HAP-1 (cell line): ENCODE measurements at regions not wholly inside any gene's neighbourhood (a gene's known extent, or its start where the extent isn't known, plus 50 kb on each side); places are given as distances from the start of the nearest gene placed in this dataset.

Source experiments
- DNase-seq, 2 experiments: peaks; one replicate each; pipeline ENCODE4 v3.0.0-alpha.2; 2016 to 2020; ENCODE audit warnings: low spot score in 2 of 2
- H3K27me3 ChIP-seq: fragments of 250-450 bp; sonication (Bioruptor Pico); 2 replicates; pipeline ENCODE4 v1.5.1; 2020; ENCODE audit warnings: low read depth, mild to moderate bottlenecking, moderate library complexity
- H3K36me3 ChIP-seq: fragments of 250-450 bp; sonication (Bioruptor Pico); replicated peaks from 2 replicates; pipeline ENCODE4 v1.5.1; 2020; ENCODE audit warnings: mild to moderate bottlenecking
- H3K4me1 ChIP-seq: fragments of 250-450 bp; sonication (Bioruptor Pico); 2 replicates; pipeline ENCODE4 v1.5.1; 2020; ENCODE audit warnings: mild to moderate bottlenecking
- H3K4me3 ChIP-seq: fragments of 250-450 bp; sonication (Bioruptor Pico); 2 replicates; pipeline ENCODE4 v1.5.1; 2020; ENCODE audit warnings: mild to moderate bottlenecking, moderate library complexity
- H3K9me3 ChIP-seq: fragments of 250-450 bp; sonication (Bioruptor Pico); 2 replicates; pipeline ENCODE4 v1.5.1; 2020; ENCODE audit warnings: mild to moderate bottlenecking, moderate library complexity
- in situ Hi-C: fragments of 300-500 bp; cut with MboI; formaldehyde crosslinking; loops from 3 replicates; pipeline ENCODE4 v1.14.3; 2020; ENCODE audit warnings: low sequenced_read_pairs, inconsistent platforms, mixed read lengths

- Histone ChIP-seq H3K4me1 (no peaks in the 10 kb centered on the region), H3K4me3 (no peak overlapping the region), H3K36me3 (no peaks in the 10 kb centered on the region), H3K9me3 (no peaks in the 10 kb centered on the region), H3K27me3 (no peaks in the 10 kb centered on the region)
- in situ Hi-C loops, result no loop called here
- DNase-seq, result no peak
Observed at GRCh38 chr1:58312971-58313563, 233.5 kb downstream of the OMA1 start.

- Histone ChIP-seq H3K4me3 (no peak overlapping the region), H3K9me3 (no peaks in the 10 kb centered on the region), H3K36me3 (no peaks in the 10 kb centered on the region), H3K4me1 (no peaks in the 10 kb centered on the region), H3K27me3 (no peaks in the 10 kb centered on the region)
- DNase-seq, result no peak
- in situ Hi-C loops, result no loop called here
Observed at GRCh38 chr1:58312461-58312860, 234.1 kb downstream of the OMA1 start.

GRCh38 chr1:58310881-58311280 is 235.6 kb downstream of the OMA1 start:
- no peak for DNase-seq
- H3K4me1 ChIP-seq, result no peaks in the 10 kb centered on the region
- H3K4me3 ChIP-seq, result no peak overlapping the region
- in situ Hi-C loops, result no loop called here
- H3K9me3 ChIP-seq, result no peaks in the 10 kb centered on the region
- no peaks in the 10 kb centered on the region for H3K27me3 ChIP-seq
- no peaks in the 10 kb centered on the region for H3K36me3 ChIP-seq

- Histone ChIP-seq H3K4me3 (no peak overlapping the region), H3K27me3 (no peaks in the 10 kb centered on the region), H3K9me3 (no peaks in the 10 kb centered on the region), H3K4me1 (no peaks in the 10 kb centered on the region), H3K36me3 (no peaks in the 10 kb centered on the region)
- no peak for DNase-seq
- in situ Hi-C loops, result no loop called here
Observed at GRCh38 chr1:58310469-58310868, 236.1 kb downstream of the OMA1 start.

- Histone ChIP-seq H3K27me3 (no peaks in the 10 kb centered on the region), H3K9me3 (no peaks in the 10 kb centered on the region), H3K4me3 (no peak overlapping the region), H3K36me3 (no peaks in the 10 kb centered on the region), H3K4me1 (no peaks in the 10 kb centered on the region)
- in situ Hi-C loops, result no loop called here
- DNase-seq, result no peak
Observed at GRCh38 chr1:58308206-58308605, 238.3 kb downstream of the OMA1 start.

GRCh38 chr1:58307431-58307830 is 239.1 kb downstream of the OMA1 start:
- no peak for DNase-seq
- in situ Hi-C loops, result no loop called here
- H3K36me3 ChIP-seq, result no peaks in the 10 kb centered on the region

GRCh38 chr1:58305622-58306021 is 240.9 kb downstream of the OMA1 start:
- Histone ChIP-seq H3K9me3 (no peaks in the 10 kb centered on the region), H3K36me3 (no peaks in the 10 kb centered on the region), H3K27me3 (no peaks in the 10 kb centered on the region), H3K4me1 (no peaks in the 10 kb centered on the region), H3K4me3 (no peak overlapping the region)
- in situ Hi-C loops, result no loop called here
- DNase-seq, result no peak

More at GRCh38 chr1:58307431-58307830, 239.1 kb downstream of the OMA1 start:
- Histone ChIP-seq H3K4me3 (no peak overlapping the region), H3K27me3 (no peaks in the 10 kb centered on the region), H3K9me3 (no peaks in the 10 kb centered on the region), H3K4me1 (no peaks in the 10 kb centered on the region)

- H3K9me3 ChIP-seq, result no peaks in the 10 kb centered on the region
- H3K27me3 ChIP-seq, result no peaks in the 10 kb centered on the region
- no peaks in the 10 kb centered on the region for H3K36me3 ChIP-seq
- no peaks in the 10 kb centered on the region for H3K4me1 ChIP-seq
- no peak overlapping the region for H3K4me3 ChIP-seq
- DNase-seq, result no peak
- in situ Hi-C loops, result no loop called here
Observed at GRCh38 chr1:58304346-58304975, 242.1 kb downstream of the OMA1 start.

GRCh38 chr1:58303841-58304240 is 242.7 kb downstream of the OMA1 start:
- no peaks in the 10 kb centered on the region for H3K27me3 ChIP-seq
- DNase-seq, result no peak
- no peaks in the 10 kb centered on the region for H3K36me3 ChIP-seq

GRCh38 chr1:58293388-58293787 is 253.1 kb downstream of the OMA1 start:
- in situ Hi-C loops, result no loop called here
- Histone ChIP-seq H3K9me3 (no peaks in the 10 kb centered on the region), H3K36me3 (no peaks in the 10 kb centered on the region), H3K4me1 (no peaks in the 10 kb centered on the region), H3K4me3 (no peak overlapping the region), H3K27me3 (no peaks in the 10 kb centered on the region)
- DNase-seq, result no peak

More at GRCh38 chr1:58303841-58304240, 242.7 kb downstream of the OMA1 start:
- H3K4me1 ChIP-seq, result no peaks in the 10 kb centered on the region
- no peaks in the 10 kb centered on the region for H3K9me3 ChIP-seq
- H3K4me3 ChIP-seq, result no peak overlapping the region
- in situ Hi-C loops, result no loop called here

- in situ Hi-C loops, result no loop called here
- peak in 1 of 2 experiments; percentile 24 for DNase-seq
- Histone ChIP-seq H3K9me3 (no peaks in the 10 kb centered on the region), H3K27me3 (no peaks in the 10 kb centered on the region), H3K4me1 (no peaks in the 10 kb centered on the region), H3K4me3 (no peak overlapping the region), H3K36me3 (no peaks in the 10 kb centered on the region)
Observed at GRCh38 chr1:58290685-58291372, 255.7 kb downstream of the OMA1 start.

GRCh38 chr1:58288624-58289142 is 257.8 kb downstream of the OMA1 start:
- no peaks in the 10 kb centered on the region for H3K9me3 ChIP-seq
- H3K4me1 ChIP-seq, result no peaks in the 10 kb centered on the region
- no peak for DNase-seq
- no peaks in the 10 kb centered on the region for H3K36me3 ChIP-seq
- no peaks in the 10 kb centered on the region for H3K27me3 ChIP-seq
- in situ Hi-C loops, result no loop called here
- no peak overlapping the region for H3K4me3 ChIP-seq

- in situ Hi-C loops, result no loop called here
- no peak for DNase-seq
- H3K9me3 ChIP-seq, result no peaks in the 10 kb centered on the region
Observed at GRCh38 chr1:58287894-58288623, 258.5 kb downstream of the OMA1 start.

GRCh38 chr1:58284225-58284510 is 262.4 kb downstream of the OMA1 start:
- in situ Hi-C loops, result no loop called here
- Histone ChIP-seq H3K36me3 (no peaks in the 10 kb centered on the region), H3K4me1 (no peaks in the 10 kb centered on the region), H3K4me3 (no peak overlapping the region), H3K27me3 (no peaks in the 10 kb centered on the region), H3K9me3 (no peaks in the 10 kb centered on the region)
- no peak for DNase-seq

More at GRCh38 chr1:58287894-58288623, 258.5 kb downstream of the OMA1 start:
- Histone ChIP-seq H3K4me3 (no peak overlapping the region), H3K4me1 (no peaks in the 10 kb centered on the region), H3K36me3 (no peaks in the 10 kb centered on the region), H3K27me3 (no peaks in the 10 kb centered on the region)
